Urothelium cell line (cell line): ENCODE measurements at regions not wholly inside any gene's neighbourhood (a gene's known extent, or its start where the extent isn't known, plus 50 kb on each side); places are given as distances from the start of the nearest gene placed in this dataset.

Experiments
- DNase-seq: peaks from one replicate; pipeline ENCODE4 v3.0.0; 2011; ENCODE audit warnings: low spot score, mixed read lengths
- FAIRE-seq: peaks from 2 replicates; lab custom pipeline; 2011; peaks lifted over from hg19 to GRCh38; lab: Jason Lieb, UNC

GRCh38 chr2:121895723-121896571, 140.5 kb downstream of the TSN start:
- FAIRE-seq (peak; percentile 53), DNase-seq (no peak)

GRCh38 chr2:121897335-121897970, 142.0 kb downstream of the TSN start:
- FAIRE-seq (peak; percentile 37), DNase-seq (peak; percentile 74)

GRCh38 chr2:121898483-121898882, 143.0 kb downstream of the TSN start:
- DNase-seq (peak; percentile 50), FAIRE-seq (no peak)

GRCh38 chr2:121900391-121900790, 144.9 kb downstream of the TSN start:
- no peak for DNase-seq
- FAIRE-seq, result no peak

- FAIRE-seq (peak; percentile 97), DNase-seq (peak; percentile 93)
These were observed 146.7 kb downstream of the TSN start for GRCh38 chr2:121902171-121902591.

GRCh38 chr2:121902616-121903015, 147.2 kb downstream of the TSN start:
- DNase-seq (peak; percentile 83), FAIRE-seq (no peak)

GRCh38 chr2:121903037-121903689, 147.7 kb downstream of the TSN start:
- DNase-seq (peak; percentile 81), FAIRE-seq (peak; percentile 91)

- no peak for FAIRE-seq
- no peak for DNase-seq
These were observed 149.2 kb downstream of the TSN start for GRCh38 chr2:121904656-121905055.

- DNase-seq (no peak), FAIRE-seq (no peak)
These were observed 149.8 kb downstream of the TSN start for GRCh38 chr2:121905201-121905600.

GRCh38 chr2:121906170-121906569, 150.7 kb downstream of the TSN start:
- no peak for DNase-seq
- no peak for FAIRE-seq

GRCh38 chr2:121907928-121908327, 152.5 kb downstream of the TSN start:
- no peak for FAIRE-seq
- DNase-seq, result no peak

GRCh38 chr2:121910139-121910538, 154.7 kb downstream of the TSN start:
- DNase-seq (no peak), FAIRE-seq (no peak)

- FAIRE-seq (peak; percentile 58), DNase-seq (no peak)
These were observed 155.6 kb downstream of the TSN start for GRCh38 chr2:121911036-121911435.

GRCh38 chr2:121917143-121917542, 161.7 kb downstream of the TSN start:
- DNase-seq (no peak), FAIRE-seq (peak; percentile 23)

GRCh38 chr2:121918231-121918630, 162.8 kb downstream of the TSN start:
- DNase-seq, result no peak
- no peak for FAIRE-seq

GRCh38 chr2:121919803-121920202, 164.4 kb downstream of the TSN start:
- peak; percentile 71 for FAIRE-seq
- no peak for DNase-seq

GRCh38 chr2:121925466-121925865, 170.0 kb downstream of the TSN start:
- DNase-seq (no peak), FAIRE-seq (peak; percentile 5)

- FAIRE-seq, result no peak
- no peak for DNase-seq
These were observed 187.8 kb downstream of the TSN start for GRCh38 chr2:121943285-121943684.

- FAIRE-seq (no peak), DNase-seq (peak; percentile 70)
These were observed 188.8 kb downstream of the TSN start for GRCh38 chr2:121944072-121944831.

- DNase-seq, result no peak
- FAIRE-seq, result no peak
These were observed 192.2 kb downstream of the TSN start for GRCh38 chr2:121947674-121948073.

GRCh38 chr2:121949271-121949670, 193.8 kb downstream of the TSN start:
- FAIRE-seq, result no peak

More at GRCh38 chr2:121949271-121949670, 193.8 kb downstream of the TSN start:
- no peak for DNase-seq
